PFSK-1 (cell line): ENCODE measurements at regions not wholly inside any gene's neighbourhood (a gene's known extent, or its start where the extent isn't known, plus 50 kb on each side); places are given as distances from the start of the nearest gene placed in this dataset.

Source experiments
- FOXP2 ChIP-seq: optimal IDR thresholded peaks from 2 replicates; pipeline ENCODE3; 2011; ENCODE audit warnings: borderline replicate concordance, control low read depth, inconsistent platforms; ENCODE audit not compliant: insufficient read depth; ENCODE audit errors: extremely low read length, extremely low read depth
- POLR2AphosphoS5 ChIP-seq: IDR thresholded peaks from 2 replicates; pipeline ENCODE4 v1.6.1; 2012; ENCODE audit warnings: low read depth, mild to moderate bottlenecking, control low read depth, low read length, moderate library complexity
- SIN3A ChIP-seq: IDR thresholded peaks from 2 replicates; pipeline ENCODE4 v1.6.1; 2012; ENCODE audit warnings: mild to moderate bottlenecking, low read length, moderate library complexity, borderline replicate concordance; ENCODE audit not compliant: insufficient read depth
- TAF1 ChIP-seq: IDR thresholded peaks from 2 replicates; pipeline ENCODE4 v1.6.1; 2012; ENCODE audit warnings: low read length, control low read depth, borderline replicate concordance; ENCODE audit not compliant: insufficient read depth
- TF ChIP-seq, protein P1 (sequence below), 2 experiments: IDR thresholded peaks; 2 replicates each; pipeline versions ENCODE4 v1.6.1 to v1.8.0; 2011 to 2012; ENCODE audit warnings: low read depth in 2 of 2, low read length in 2 of 2, control low read depth in 1 of 2, inconsistent platforms in 1 of 2, mild to moderate bottlenecking in 1 of 2, moderate library complexity in 1 of 2; ENCODE audit not compliant: insufficient read depth in 1 of 2

DNA sequence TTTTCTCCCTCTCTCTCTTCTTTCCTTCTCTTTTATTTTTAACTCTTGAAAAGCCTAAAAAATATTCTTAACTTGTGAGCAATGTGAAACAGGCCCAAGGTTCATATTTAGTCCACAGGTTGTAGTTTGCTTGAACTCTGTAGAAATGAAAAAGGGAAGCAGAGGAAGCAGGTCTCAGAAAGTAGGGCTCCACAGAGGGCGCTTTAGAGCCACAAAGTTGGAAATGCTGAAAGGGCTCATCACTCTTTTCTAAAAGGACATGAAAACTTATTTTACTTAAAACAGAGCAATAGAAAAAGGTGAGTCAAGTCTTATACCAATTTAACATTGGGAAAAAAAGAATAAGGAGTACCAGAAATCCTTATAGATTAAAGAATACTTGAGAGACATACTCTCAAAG is 247.0 kb downstream of the USP25 start:
- TF ChIP-seq TAF1 (no peak), FOXP2 (no peak)

DNA sequence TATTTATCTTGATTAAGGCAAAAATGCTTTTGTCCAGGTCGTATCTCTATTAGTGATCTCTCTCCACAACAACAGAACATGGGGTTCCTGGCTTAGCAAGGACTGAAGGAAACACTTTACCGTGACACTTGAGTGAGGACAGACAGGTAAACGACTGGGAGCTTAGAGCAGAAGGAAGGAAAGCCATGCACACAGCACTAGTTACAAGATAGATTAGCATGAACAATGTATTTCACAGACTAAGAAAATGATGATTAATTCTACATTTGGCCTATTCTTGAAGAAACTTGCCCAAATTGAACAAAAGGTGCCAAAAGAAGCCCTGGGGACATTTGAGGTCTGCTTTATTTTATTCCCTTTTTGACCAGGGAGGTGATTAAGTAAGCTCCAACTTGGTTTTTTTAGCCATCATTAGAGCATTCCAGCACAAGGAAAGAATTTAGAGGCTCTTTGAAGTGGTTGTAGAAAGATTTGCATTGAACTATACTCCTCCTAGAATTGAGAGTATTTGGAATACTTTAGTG is 248.5 kb downstream of the USP25 start:
- TF ChIP-seq POLR2AphosphoS5 (no peak), SIN3A (no peak), TAF1 (no peak), FOXP2 (no peak)
- TF ChIP-seq, protein P1, sequence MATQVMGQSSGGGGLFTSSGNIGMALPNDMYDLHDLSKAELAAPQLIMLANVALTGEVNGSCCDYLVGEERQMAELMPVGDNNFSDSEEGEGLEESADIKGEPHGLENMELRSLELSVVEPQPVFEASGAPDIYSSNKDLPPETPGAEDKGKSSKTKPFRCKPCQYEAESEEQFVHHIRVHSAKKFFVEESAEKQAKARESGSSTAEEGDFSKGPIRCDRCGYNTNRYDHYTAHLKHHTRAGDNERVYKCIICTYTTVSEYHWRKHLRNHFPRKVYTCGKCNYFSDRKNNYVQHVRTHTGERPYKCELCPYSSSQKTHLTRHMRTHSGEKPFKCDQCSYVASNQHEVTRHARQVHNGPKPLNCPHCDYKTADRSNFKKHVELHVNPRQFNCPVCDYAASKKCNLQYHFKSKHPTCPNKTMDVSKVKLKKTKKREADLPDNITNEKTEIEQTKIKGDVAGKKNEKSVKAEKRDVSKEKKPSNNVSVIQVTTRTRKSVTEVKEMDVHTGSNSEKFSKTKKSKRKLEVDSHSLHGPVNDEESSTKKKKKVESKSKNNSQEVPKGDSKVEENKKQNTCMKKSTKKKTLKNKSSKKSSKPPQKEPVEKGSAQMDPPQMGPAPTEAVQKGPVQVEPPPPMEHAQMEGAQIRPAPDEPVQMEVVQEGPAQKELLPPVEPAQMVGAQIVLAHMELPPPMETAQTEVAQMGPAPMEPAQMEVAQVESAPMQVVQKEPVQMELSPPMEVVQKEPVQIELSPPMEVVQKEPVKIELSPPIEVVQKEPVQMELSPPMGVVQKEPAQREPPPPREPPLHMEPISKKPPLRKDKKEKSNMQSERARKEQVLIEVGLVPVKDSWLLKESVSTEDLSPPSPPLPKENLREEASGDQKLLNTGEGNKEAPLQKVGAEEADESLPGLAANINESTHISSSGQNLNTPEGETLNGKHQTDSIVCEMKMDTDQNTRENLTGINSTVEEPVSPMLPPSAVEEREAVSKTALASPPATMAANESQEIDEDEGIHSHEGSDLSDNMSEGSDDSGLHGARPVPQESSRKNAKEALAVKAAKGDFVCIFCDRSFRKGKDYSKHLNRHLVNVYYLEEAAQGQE (IDR thresholded peaks at IDR 0.05; ENCODE audit: insufficient read depth in 1 of 2, low read depth in 2 of 2, low read length in 2 of 2), result no peak

DNA sequence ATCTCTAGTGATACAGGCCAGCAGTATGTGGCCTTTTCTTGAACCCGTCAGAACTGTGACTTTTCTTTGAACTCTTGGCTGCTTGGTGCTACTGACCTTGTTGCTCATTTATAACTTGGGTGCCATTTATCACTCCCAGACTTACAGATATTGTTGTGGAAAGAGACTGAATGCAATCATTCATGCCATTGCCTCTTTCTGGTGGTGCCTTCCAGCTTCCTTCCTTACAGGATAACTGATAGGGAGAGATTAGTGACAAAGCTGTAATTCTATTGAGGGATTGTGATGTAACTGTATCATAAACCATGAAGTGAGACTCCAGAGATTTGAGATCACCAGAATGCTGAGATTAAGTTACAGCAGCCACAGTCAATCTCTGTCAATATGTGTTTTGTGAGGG is 256.5 kb downstream of the USP25 start:
- TF ChIP-seq TAF1 (no peak), POLR2AphosphoS5 (no peak), FOXP2 (no peak), SIN3A (no peak)
- TF ChIP-seq, protein P1 (IDR thresholded peaks at IDR 0.05; ENCODE audit: insufficient read depth in 1 of 2, low read depth in 2 of 2, low read length in 2 of 2), result no peak

DNA sequence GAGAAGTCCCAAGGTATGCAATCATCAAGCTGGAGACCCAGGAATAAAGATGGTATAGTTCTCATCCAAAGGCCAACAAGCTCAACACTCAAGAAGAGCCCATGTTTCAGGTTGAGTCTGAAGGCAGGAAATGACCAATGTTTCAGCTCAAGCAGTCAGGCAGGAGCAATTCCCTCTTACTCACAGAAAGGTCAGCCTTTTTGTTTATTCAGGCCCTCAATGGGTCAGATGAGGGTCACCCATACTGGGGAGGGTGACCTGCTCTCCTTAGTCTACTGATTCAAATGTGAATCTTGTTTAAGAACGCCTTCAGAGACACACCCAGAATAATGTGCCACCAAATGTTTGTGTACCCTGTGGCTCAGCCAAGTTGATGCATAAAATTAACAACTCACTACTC is 262.4 kb downstream of the USP25 start:
- TF ChIP-seq SIN3A (no peak), TAF1 (no peak), FOXP2 (no peak), POLR2AphosphoS5 (no peak)
- TF ChIP-seq, protein P1 (IDR thresholded peaks at IDR 0.05; ENCODE audit: insufficient read depth in 1 of 2, low read depth in 2 of 2, low read length in 2 of 2), result no peak

DNA sequence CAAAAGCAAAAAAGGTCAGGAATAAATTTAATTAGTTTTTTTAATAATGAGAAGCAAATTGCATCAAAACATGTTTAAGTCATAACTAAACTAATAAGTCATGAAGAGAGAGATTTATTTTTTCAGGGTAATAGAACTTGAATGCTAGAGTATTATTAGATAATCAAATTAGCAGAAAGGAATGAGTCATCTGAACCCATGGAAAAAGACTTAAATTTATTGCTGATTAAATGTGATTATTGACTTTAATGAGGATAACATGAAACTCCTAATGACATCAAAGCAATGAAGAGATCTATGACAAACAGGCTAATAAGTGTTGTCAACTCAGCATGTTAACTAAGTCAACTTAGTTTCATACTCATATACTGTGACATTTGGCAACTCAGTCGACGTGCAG is 264.2 kb downstream of the USP25 start:
- TF ChIP-seq, protein P1 (IDR thresholded peaks at IDR 0.05; ENCODE audit: insufficient read depth in 1 of 2, low read depth in 2 of 2, low read length in 2 of 2), result no peak
- TF ChIP-seq POLR2AphosphoS5 (no peak), FOXP2 (no peak), SIN3A (no peak), TAF1 (no peak)
